Progenitor cell of endocrine pancreas (in vitro differentiated cells): ENCODE measurements at regions not wholly inside any gene's neighbourhood (a gene's known extent, or its start where the extent isn't known, plus 50 kb on each side); places are given as distances from the start of the nearest gene placed in this dataset.

Experiments
- DNase-seq: peaks from one replicate; pipeline ENCODE4 v3.0.0; 2021; ENCODE audit warnings: low spot score; ENCODE audit not compliant: unreplicated experiment
- H3K27ac Mint-ChIP-seq: 2 replicates; pipeline ENCODE4 v1.8.0; 2021; ENCODE audit warnings: mild to moderate bottlenecking, moderate library complexity, mixed read lengths
- H3K27me3 Mint-ChIP-seq: 2 replicates; pipeline ENCODE4 v1.8.0; 2021; ENCODE audit warnings: mixed read lengths
- H3K36me3 Mint-ChIP-seq: 2 replicates; pipeline ENCODE4 v1.8.0; 2022; ENCODE audit warnings: mixed read lengths; ENCODE audit not compliant: insufficient read depth
- H3K4me1 Mint-ChIP-seq: 2 replicates; pipeline ENCODE4 v1.8.0; 2021; ENCODE audit warnings: low read depth, mixed read lengths
- H3K4me3 Mint-ChIP-seq: 2 replicates; pipeline ENCODE4 v1.8.0; 2021; ENCODE audit warnings: low read depth, mild to moderate bottlenecking, moderate library complexity, mixed read lengths
- H3K9me3 Mint-ChIP-seq: 2 replicates; pipeline ENCODE4 v1.8.0; 2021; ENCODE audit warnings: low read depth, mixed read lengths
- CTCF ChIP-seq: fragments of 200-600 bp; sonication (generic); IDR thresholded peaks from one replicate; pipeline ENCODE4 v1.5.0; 2021; ENCODE audit warnings: antibody characterized with exemption, mild to moderate bottlenecking; ENCODE audit not compliant: unreplicated experiment

GRCh38 chr4:89572224-89572858 lies 264.6 kb downstream of the SNCA start:
- peaks cover 5% of the 10 kb centered on the region for H3K9me3 Mint-ChIP-seq
- peaks cover 29% of the 10 kb centered on the region for H3K4me1 Mint-ChIP-seq
- no peak overlapping the region for H3K4me3 Mint-ChIP-seq
- TF ChIP-seq CTCF, result no peak
- no peak overlapping the region for H3K27ac Mint-ChIP-seq
- no peaks in the 10 kb centered on the region for H3K27me3 Mint-ChIP-seq
- H3K36me3 Mint-ChIP-seq, result no peaks in the 10 kb centered on the region
- DNase-seq, result no peak

GRCh38 chr4:89570931-89571330 lies 263.3 kb upstream of the GPRIN3 start:
- H3K4me1 Mint-ChIP-seq, result peaks cover 20% of the 10 kb centered on the region
- no peaks in the 10 kb centered on the region for H3K27me3 Mint-ChIP-seq
- H3K27ac Mint-ChIP-seq, result no peak overlapping the region
- H3K36me3 Mint-ChIP-seq, result no peaks in the 10 kb centered on the region
- no peak overlapping the region for H3K4me3 Mint-ChIP-seq
- no peak for DNase-seq
- H3K9me3 Mint-ChIP-seq, result peaks cover 9% of the 10 kb centered on the region
- TF ChIP-seq CTCF, result no peak

GRCh38 chr4:89567936-89568335 lies 260.3 kb upstream of the GPRIN3 start:
- Mint-ChIP-seq H3K36me3 (no peaks in the 10 kb centered on the region), H3K4me1 (peaks cover 23% of the 10 kb centered on the region), H3K4me3 (no peak overlapping the region), H3K27me3 (no peaks in the 10 kb centered on the region), H3K9me3 (peaks cover 4% of the 10 kb centered on the region), H3K27ac (no peak overlapping the region)
- DNase-seq, result no peak
- no peak for TF ChIP-seq CTCF

- Mint-ChIP-seq H3K27me3 (no peaks in the 10 kb centered on the region), H3K4me3 (no peak overlapping the region), H3K9me3 (peaks cover 4% of the 10 kb centered on the region), H3K4me1 (peaks cover 25% of the 10 kb centered on the region), H3K27ac (no peak overlapping the region), H3K36me3 (no peaks in the 10 kb centered on the region)
- no peak for DNase-seq
- no peak for TF ChIP-seq CTCF
Measured at GRCh38 chr4:89563431-89563830, 255.8 kb upstream of the GPRIN3 start.

GRCh38 chr4:89562746-89563145 lies 255.1 kb upstream of the GPRIN3 start:
- Mint-ChIP-seq H3K4me1 (peaks cover 23% of the 10 kb centered on the region), H3K4me3 (no peak overlapping the region), H3K27me3 (no peaks in the 10 kb centered on the region), H3K27ac (no peak overlapping the region), H3K9me3 (peaks cover 4% of the 10 kb centered on the region), H3K36me3 (no peaks in the 10 kb centered on the region)
- no peak for DNase-seq
- no peak for TF ChIP-seq CTCF
